ENCODE measurements at regions not wholly inside any gene's neighbourhood (a gene's known extent, or its start where the extent isn't known, plus 50 kb on each side); places are given as distances from the start of the nearest gene placed in this dataset.

DNA sequence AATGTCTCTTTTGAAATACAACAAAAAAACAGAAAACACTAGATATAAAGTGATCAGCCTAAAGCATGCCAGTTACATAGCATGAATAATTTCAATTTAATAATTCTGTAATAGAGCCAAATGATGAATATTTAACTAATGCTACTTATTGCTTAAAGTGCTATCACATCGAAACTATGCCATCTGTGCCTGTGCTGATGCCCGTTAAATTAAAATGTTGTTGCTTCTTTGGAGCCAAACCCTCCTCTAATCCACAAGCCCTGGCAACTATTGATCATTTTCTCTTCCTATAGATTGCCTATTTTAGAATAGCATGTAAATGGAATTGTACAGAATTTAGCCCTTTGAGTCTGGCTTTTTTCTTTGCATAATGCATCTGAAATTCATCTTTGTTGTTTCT is 356.2 kb downstream of the CHSY3 start:
- TF ChIP-seq, protein P1, sequence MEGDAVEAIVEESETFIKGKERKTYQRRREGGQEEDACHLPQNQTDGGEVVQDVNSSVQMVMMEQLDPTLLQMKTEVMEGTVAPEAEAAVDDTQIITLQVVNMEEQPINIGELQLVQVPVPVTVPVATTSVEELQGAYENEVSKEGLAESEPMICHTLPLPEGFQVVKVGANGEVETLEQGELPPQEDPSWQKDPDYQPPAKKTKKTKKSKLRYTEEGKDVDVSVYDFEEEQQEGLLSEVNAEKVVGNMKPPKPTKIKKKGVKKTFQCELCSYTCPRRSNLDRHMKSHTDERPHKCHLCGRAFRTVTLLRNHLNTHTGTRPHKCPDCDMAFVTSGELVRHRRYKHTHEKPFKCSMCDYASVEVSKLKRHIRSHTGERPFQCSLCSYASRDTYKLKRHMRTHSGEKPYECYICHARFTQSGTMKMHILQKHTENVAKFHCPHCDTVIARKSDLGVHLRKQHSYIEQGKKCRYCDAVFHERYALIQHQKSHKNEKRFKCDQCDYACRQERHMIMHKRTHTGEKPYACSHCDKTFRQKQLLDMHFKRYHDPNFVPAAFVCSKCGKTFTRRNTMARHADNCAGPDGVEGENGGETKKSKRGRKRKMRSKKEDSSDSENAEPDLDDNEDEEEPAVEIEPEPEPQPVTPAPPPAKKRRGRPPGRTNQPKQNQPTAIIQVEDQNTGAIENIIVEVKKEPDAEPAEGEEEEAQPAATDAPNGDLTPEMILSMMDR (IDR thresholded peaks at IDR 0.05; ENCODE audit: low read length): no peak
- no peak for TF ChIP-seq EZH2 (IDR thresholded peaks at IDR 0.05; ENCODE audit: borderline replicate concordance, low read length)
